GM19452 (cell line): ENCODE measurements at regions not wholly inside any gene's neighbourhood (a gene's known extent, or its start where the extent isn't known, plus 50 kb on each side); places are given as distances from the start of the nearest gene placed in this dataset.

Experiments used
- ATAC-seq: cut with Tn5 transposase; IDR thresholded peaks from one replicate; pipeline ENCODE4 v1.9.1; 2021; ENCODE audit not compliant: unreplicated experiment

- no peak for ATAC-seq
These were observed 209.3 kb downstream of the AHR start for GRCh38 chr7:17507717-17508116.

- no peak for ATAC-seq
These were observed 213.8 kb downstream of the AHR start for GRCh38 chr7:17512181-17512675.

- no peak for ATAC-seq
These were observed 218.3 kb downstream of the AHR start for GRCh38 chr7:17516771-17517170.

GRCh38 chr7:17520941-17521340 lies 222.5 kb downstream of the AHR start:
- no peak for ATAC-seq

GRCh38 chr7:17521437-17521836 lies 223.0 kb downstream of the AHR start:
- no peak for ATAC-seq

- no peak for ATAC-seq
These were observed 225.6 kb downstream of the AHR start for GRCh38 chr7:17523813-17524739.

GRCh38 chr7:17524746-17525145 lies 226.3 kb downstream of the AHR start:
- ATAC-seq: no peak

GRCh38 chr7:17526621-17527020 lies 228.2 kb downstream of the AHR start:
- ATAC-seq: no peak

- ATAC-seq: no peak
These were observed 230.2 kb downstream of the AHR start for GRCh38 chr7:17528636-17529035.

- no peak for ATAC-seq
These were observed 231.8 kb downstream of the AHR start for GRCh38 chr7:17530244-17530643.

- ATAC-seq: no peak
These were observed 232.4 kb downstream of the AHR start for GRCh38 chr7:17530741-17531421.

GRCh38 chr7:17532861-17533404 lies 234.5 kb downstream of the AHR start:
- ATAC-seq: no peak

GRCh38 chr7:17534348-17534747 lies 235.9 kb downstream of the AHR start:
- ATAC-seq: no peak

GRCh38 chr7:17535776-17536175 lies 237.3 kb downstream of the AHR start:
- ATAC-seq: no peak

GRCh38 chr7:17544401-17544800 lies 245.9 kb downstream of the AHR start:
- no peak for ATAC-seq

- ATAC-seq: no peak
These were observed 246.9 kb downstream of the AHR start for GRCh38 chr7:17545348-17545747.

- no peak for ATAC-seq
These were observed 247.7 kb downstream of the AHR start for GRCh38 chr7:17546189-17546588.

- no peak for ATAC-seq
These were observed 248.1 kb downstream of the AHR start for GRCh38 chr7:17546592-17546991.

- ATAC-seq: no peak
These were observed 249.7 kb downstream of the AHR start for GRCh38 chr7:17548014-17548653.

- ATAC-seq: no peak
These were observed 251.0 kb downstream of the AHR start for GRCh38 chr7:17549406-17549805.

GRCh38 chr7:17552373-17552772 lies 253.9 kb downstream of the AHR start:
- ATAC-seq: no peak
